Transverse colon (tissue), 4 donors: ENCODE measurements at regions not wholly inside any gene's neighbourhood (a gene's known extent, or its start where the extent isn't known, plus 50 kb on each side); places are given as distances from the start of the nearest gene placed in this dataset.
"Not testable (repeated sequence)": the region's sequence is repeated elsewhere in the genome, so short reads cannot be mapped to it uniquely, and the experiment has no call there.

Experiments
- DNase-seq: peaks from one replicate; pipeline ENCODE4 v3.0.0-alpha.2; 2019
- H3K27ac ChIP-seq, 4 donors: fragments of 200-600 bp; sonication (generic); 2 replicates each; pipeline ENCODE4 v1.5.1; 2016 to 2018; ENCODE audit warnings: inconsistent platforms in 4 of 4
- H3K27me3 ChIP-seq: fragments of 200-600 bp; sonication (generic); 2 replicates; pipeline ENCODE4 v1.5.1; 2017; ENCODE audit warnings: inconsistent platforms
- H3K36me3 ChIP-seq, 4 donors: fragments of 200-600 bp; sonication (generic); 2 replicates each; pipeline ENCODE4 v1.5.1; 2017 to 2019; ENCODE audit warnings: inconsistent platforms in 4 of 4
- H3K4me1 ChIP-seq, 4 donors: fragments of 200-600 bp; sonication (generic); 2 replicates each; pipeline ENCODE4 v1.5.1; 2017 to 2020; ENCODE audit warnings: inconsistent platforms in 4 of 4
- H3K4me3 ChIP-seq, 4 donors: fragments of 200-600 bp; sonication (generic); 1 replicate in 1 of 4; 2 replicates in 3 of 4; pipeline versions ENCODE4 v1.5.1 to v1.6.1; 2017 to 2019; ENCODE audit warnings: inconsistent platforms in 4 of 4
- H3K9me3 ChIP-seq, 2 donors: fragments of 200-600 bp; sonication (generic); 2 replicates each; pipeline ENCODE4 v1.5.1; 2017 to 2019; ENCODE audit warnings: inconsistent platforms in 2 of 2
- CTCF ChIP-seq, 5 experiments: fragments of 200-600 bp in 3 of 5; fragments of 450-650 bp in 2 of 5; sonication (generic) in 3 of 5; IDR thresholded peaks; 1 replicate in 2 of 5; 2 replicates in 3 of 5; pipeline ENCODE4 v1.5.1; 2016 to 2017; ENCODE audit warnings: antibody characterized with exemption in 5 of 5, inconsistent platforms in 3 of 5, mild to moderate bottlenecking in 2 of 5, moderate library complexity in 1 of 5
- EP300 ChIP-seq: sonication (generic); formaldehyde crosslinking; IDR thresholded peaks from one replicate; pipeline ENCODE4 v1.6.1; 2017; ENCODE audit warnings: antibody characterized with exemption, low read depth
- POLR2A ChIP-seq: fragments of 450-650 bp; IDR thresholded peaks from one replicate; pipeline ENCODE4 v1.6.1; 2016; ENCODE audit warnings: antibody characterized with exemption, mild to moderate bottlenecking, moderate library complexity
- POLR2AphosphoS5 ChIP-seq, 3 donors: sonication (generic); formaldehyde crosslinking; IDR thresholded peaks; one replicate each; pipeline ENCODE4 v1.6.1; 2016; ENCODE audit warnings: antibody characterized with exemption in 3 of 3
- WGBS, 2 donors: methylation state at CpG; one replicate each; pipeline ENCODE4 v1.1.5; 2018; ENCODE audit warnings: low coverage in 1 of 2; 5-methylcytosine and 5-hydroxymethylcytosine counted together
- in situ Hi-C, 4 donors: fragments of 200-750 bp; cut with MboI; loops; one replicate each; pipeline versions ENCODE4 v1.15.0 to v1.15.1; 2017; ENCODE audit warnings: low sequenced_read_pairs in 3 of 4, low pct_ligation_motif_present in 1 of 4, low pct_unique_long_range_greater_than_20kb in 1 of 4
- intact Hi-C: fragments of 100-400 bp; cut with DNase I; formaldehyde crosslinking; loops from one replicate; pipeline ENCODE4 v1.15.1; 2023; ENCODE audit warnings: low total_unique reads

GRCh38 chr9:6105738-6106137 lies 90.3 kb upstream of the RANBP6 start:
- 55 to 82% methylated on average over 1 of the region's 1 CpG for WGBS, 2 donors
- in situ Hi-C loops: no loop called here
- no peak overlapping the region for H3K4me3 ChIP-seq
- H3K9me3 ChIP-seq: no peaks in the 10 kb centered on the region
- TF ChIP-seq CTCF (IDR thresholded peaks at IDR 0.05) (no peak), POLR2A (no peak), POLR2AphosphoS5 (IDR thresholded peaks at IDR 0.05) (no peak), EP300 (no peak)
- peaks cover 0 to 5% (median 0%) of the 10 kb centered on the region in 4 donors for H3K4me1 ChIP-seq
- no peaks in the 10 kb centered on the region for H3K27me3 ChIP-seq
- no peak for DNase-seq
- intact Hi-C loops: loop anchor here (2.0 kb wide), 1 partner anchor 187 kb away; no protein-coding TSS in a partner anchor
- no peaks in the 10 kb centered on the region for H3K36me3 ChIP-seq
- no peak overlapping the region for H3K27ac ChIP-seq

DNA sequence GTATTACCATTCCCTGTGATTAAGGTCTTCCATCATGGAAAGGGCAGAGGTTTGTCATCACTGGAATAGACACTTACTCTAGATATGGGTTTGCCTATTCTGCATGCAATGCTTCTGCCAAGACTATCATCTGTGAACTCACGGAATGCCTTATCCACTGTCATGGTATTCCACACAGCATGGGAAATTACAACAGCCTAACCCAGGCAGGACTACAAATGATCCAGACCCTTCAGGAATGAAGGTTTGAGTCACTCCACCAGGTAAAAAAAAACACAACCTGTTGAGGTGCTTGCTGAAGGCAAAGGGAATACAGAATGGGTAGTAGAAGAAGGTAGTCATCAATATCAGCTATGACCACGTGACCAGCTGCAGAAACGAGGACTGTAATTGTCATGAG lies 89.0 kb upstream of the RANBP6 start:
- H3K36me3 ChIP-seq, DNase-seq, H3K4me1 ChIP-seq, H3K9me3 ChIP-seq, H3K4me3 ChIP-seq, H3K27me3 ChIP-seq, in situ Hi-C loops, H3K27ac ChIP-seq, intact Hi-C loops: not testable (repeated sequence)
- WGBS, 2 donors: 76 to 100% methylated on average over 1 to 3 of the region's 3 CpGs

- H3K4me1 ChIP-seq, H3K4me3 ChIP-seq, in situ Hi-C loops, H3K9me3 ChIP-seq, intact Hi-C loops, H3K27ac ChIP-seq, H3K36me3 ChIP-seq, DNase-seq, H3K27me3 ChIP-seq: not testable (repeated sequence)
- WGBS, 2 donors: 60 to 79% methylated on average over 1 to 3 of the region's 3 CpGs
These were observed 88.5 kb upstream of the RANBP6 start for GRCh38 chr9:6103911-6104310.

GRCh38 chr9:6102336-6102987 lies 87.0 kb upstream of the RANBP6 start:
- H3K27me3 ChIP-seq, H3K4me1 ChIP-seq, H3K4me3 ChIP-seq, in situ Hi-C loops, H3K27ac ChIP-seq, H3K36me3 ChIP-seq, DNase-seq, intact Hi-C loops, H3K9me3 ChIP-seq: not testable (repeated sequence)
- WGBS, 2 donors: 80 to 88% methylated on average over 1 to 4 of the region's 4 CpGs

- H3K4me1 ChIP-seq, H3K27me3 ChIP-seq, in situ Hi-C loops, H3K4me3 ChIP-seq, DNase-seq, intact Hi-C loops, H3K9me3 ChIP-seq, H3K27ac ChIP-seq, H3K36me3 ChIP-seq: not testable (repeated sequence)
- WGBS, 2 donors: 67 to 71% methylated on average over 1 of the region's 1 CpG
These were observed 86.3 kb upstream of the RANBP6 start for GRCh38 chr9:6101725-6102124.

GRCh38 chr9:6099346-6099745 lies 83.9 kb upstream of the RANBP6 start:
- H3K9me3 ChIP-seq, H3K36me3 ChIP-seq, H3K27me3 ChIP-seq, H3K4me3 ChIP-seq, H3K27ac ChIP-seq, intact Hi-C loops, in situ Hi-C loops, DNase-seq, H3K4me1 ChIP-seq: not testable (repeated sequence)

DNA sequence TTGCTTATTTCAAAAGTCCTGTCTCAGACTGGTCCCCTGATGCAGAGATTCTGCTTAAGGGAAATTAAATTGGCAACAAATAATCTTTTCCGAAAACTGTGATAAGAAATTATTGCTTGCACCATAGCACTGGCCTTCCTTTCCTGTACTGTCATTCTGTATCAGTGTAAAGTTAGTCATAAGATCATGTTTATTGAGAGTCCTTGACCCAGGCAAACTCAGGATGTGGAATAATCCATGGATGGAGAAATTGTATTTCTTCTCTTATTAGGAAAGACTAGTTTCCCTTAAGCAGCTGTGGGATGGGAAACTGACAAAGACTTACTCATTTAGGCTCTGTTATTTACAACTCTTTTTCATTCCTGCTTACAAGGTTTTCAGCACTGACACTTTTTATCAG lies 83.0 kb upstream of the RANBP6 start:
- intact Hi-C loops (no loop called here), in situ Hi-C loops (no loop called here)
- Histone ChIP-seq H3K27ac (no peak overlapping the region), H3K27me3 (no peaks in the 10 kb centered on the region), H3K4me3 (no peak overlapping the region), H3K9me3 (no peaks in the 10 kb centered on the region), H3K36me3 (no peaks in the 10 kb centered on the region), H3K4me1 (no peaks in the 10 kb centered on the region)
- WGBS, 2 donors: 80 to 86% methylated on average over 1 of the region's 1 CpG
- no peak for DNase-seq
- TF ChIP-seq POLR2AphosphoS5 (IDR thresholded peaks at IDR 0.05) (no peak), CTCF (IDR thresholded peaks at IDR 0.05) (no peak), EP300 (no peak), POLR2A (no peak)
